Left renal pelvis (tissue), 4 donors: ENCODE measurements at regions not wholly inside any gene's neighbourhood (a gene's known extent, or its start where the extent isn't known, plus 50 kb on each side); places are given as distances from the start of the nearest gene placed in this dataset.

ENCODE experiments used
- DNase-seq, 4 donors: peaks; one replicate each; pipeline ENCODE4 v3.0.0-alpha.2; 2013; ENCODE audit warnings: low read depth in 4 of 4, low spot score in 3 of 4

DNA sequence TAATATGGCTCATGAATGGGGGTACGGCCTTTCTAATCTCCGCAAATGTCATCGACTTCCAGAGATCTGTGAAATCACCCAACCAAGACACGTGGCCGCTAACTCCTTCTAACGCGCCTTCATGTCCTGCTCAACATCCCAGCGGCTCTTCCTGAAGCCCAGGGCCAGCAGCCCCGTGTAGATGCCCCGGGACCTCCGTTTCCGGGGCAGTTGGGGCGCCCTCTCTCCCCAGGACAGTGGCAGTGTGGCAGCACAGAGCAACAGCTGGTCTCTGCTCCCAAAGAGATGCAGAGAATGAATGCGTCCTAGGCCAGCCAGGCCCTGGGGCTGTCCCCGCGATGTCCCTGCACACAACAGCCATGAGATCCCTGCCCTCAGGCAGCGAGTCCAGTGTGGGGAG is 153.5 kb downstream of the RBFOX3 start:
- no peak for DNase-seq

DNA sequence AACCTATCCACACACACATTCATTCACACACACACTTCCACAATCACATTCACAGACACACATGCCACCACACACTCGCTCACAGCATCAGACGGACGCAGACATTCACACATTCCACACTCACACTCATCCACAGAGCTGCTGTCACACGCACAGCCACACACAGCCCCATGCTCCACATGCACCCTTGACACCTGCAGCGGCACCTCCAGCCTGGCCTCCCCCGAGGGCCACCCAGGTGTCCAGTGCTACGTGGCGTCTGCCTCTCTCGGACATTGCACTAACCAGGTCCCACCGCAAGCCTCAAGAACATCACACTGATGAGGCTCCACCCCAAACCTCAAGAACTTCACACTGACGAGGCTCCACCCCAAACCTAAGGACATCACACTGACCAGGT is 155.2 kb downstream of the RBFOX3 start:
- DNase-seq, result no peak

GRCh38 chr17:79454826-79455225 is 156.0 kb downstream of the RBFOX3 start:
- no peak for DNase-seq

- no peak for DNase-seq
Observed at GRCh38 chr17:79453481-79453880, 157.4 kb downstream of the RBFOX3 start.

- no peak for DNase-seq
Observed at GRCh38 chr17:79452706-79453105, 158.1 kb downstream of the RBFOX3 start.

DNA sequence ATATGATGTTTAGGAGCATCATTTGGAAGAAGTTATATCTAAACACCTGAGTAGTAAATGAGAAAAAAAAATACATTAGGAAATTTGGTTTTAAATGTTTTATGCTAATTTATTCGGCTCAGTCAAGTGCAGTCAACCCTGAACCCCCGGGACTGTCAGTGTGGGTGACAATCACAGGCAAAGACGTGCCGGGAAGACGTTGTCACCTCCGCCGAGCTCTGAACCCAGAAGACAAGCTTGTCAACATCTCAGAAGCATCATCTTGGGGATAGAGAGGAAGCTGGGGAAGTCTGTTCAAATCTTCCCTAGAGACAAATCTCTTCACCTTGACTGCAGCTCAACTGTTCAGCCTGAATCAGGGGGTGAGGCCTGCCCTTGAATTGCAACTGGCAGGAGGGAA is 159.7 kb downstream of the RBFOX3 start:
- DNase-seq, result no peak

DNA sequence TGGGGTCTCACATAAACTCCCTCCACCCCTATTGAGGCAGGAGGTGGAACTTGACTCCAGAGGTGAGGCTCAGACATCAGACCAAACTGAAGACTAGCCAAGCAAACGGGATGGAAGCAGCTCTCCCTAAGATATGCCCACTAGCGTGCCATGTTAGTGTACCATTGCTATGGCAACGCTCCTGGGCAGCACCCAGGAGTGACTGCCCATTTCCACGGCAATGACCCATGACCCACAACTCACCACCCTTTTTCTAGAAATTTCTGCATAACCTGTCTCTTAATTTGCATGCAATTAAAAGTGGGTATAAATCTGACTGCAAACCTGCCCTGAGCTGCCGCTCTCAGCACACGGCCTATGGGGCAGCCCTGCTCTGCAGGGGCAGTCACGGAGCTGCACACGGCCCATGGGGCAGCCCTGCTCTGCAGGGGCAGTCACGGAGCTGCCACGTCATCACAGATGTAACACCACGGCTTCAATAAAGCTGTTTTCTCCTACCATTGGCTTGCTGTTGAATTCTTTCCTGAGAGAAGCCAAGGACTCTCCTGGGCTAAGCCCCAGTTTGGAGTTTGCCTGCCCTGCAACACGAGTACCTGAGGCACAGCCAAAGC is 164.3 kb downstream of the RBFOX3 start:
- DNase-seq, result no peak

DNA sequence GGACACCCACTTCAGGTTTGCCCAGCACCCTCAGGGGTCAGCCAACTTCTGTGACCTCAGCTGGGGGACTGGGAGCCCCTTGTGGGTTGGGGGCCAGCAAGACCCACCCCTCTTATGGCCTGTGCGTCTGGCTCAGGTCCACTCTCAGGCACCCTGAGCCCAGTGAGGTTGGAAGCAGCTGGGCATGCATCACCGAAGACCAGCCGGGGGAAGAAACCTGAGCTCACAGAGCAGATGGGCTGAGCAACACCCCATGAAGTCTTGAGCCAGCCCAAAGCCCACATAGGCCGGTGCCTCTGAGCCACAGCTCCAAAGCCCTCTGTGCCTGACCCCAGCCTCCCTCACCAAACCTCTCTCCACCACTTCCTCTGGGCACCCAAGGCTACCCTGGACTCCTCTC is 166.7 kb downstream of the RBFOX3 start:
- no peak for DNase-seq

DNA sequence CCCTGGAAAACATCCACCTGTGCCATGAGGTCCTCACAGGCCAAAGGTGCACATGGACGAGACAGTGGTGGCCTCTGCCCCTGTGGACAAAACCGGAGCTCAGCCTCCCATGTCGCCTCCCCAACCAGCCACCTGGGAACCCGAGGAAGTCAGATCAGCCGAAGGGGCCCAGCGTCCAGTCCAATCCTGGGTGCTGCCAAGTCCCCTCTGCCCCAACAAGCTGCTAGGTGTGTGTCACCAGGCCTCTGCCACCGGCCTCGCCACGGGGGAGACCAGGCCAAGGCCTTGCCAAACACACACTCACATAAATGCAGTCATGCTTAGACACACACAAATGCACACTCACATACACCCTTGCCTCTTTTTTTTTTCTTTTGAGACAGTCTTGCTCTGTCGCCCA is 167.8 kb downstream of the RBFOX3 start:
- DNase-seq, result no peak

GRCh38 chr17:79441356-79442160 is 169.3 kb downstream of the RBFOX3 start:
- DNase-seq, result no peak

DNA sequence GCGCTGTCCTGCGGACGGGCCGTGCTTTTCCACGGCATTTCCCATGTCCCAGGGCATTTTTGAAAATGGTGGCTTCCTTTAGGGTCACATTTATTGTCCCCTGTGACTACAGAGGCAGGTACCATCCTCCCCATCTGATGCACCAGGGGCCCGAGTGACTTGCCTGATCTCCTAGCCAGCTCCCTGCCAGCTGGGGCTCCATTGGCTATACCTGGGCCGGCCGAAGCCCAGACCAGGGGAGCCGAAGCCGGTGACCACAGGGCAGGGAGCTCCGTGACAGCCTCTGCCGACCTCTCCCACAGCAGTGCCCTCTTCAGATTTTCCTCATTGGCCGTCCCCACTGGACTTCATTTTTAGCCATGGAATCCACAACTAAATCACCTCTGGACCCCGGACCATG is 170.6 kb downstream of the RBFOX3 start:
- no peak for DNase-seq

GRCh38 chr17:79439493-79439892 is 171.4 kb downstream of the RBFOX3 start:
- DNase-seq, result no peak

DNA sequence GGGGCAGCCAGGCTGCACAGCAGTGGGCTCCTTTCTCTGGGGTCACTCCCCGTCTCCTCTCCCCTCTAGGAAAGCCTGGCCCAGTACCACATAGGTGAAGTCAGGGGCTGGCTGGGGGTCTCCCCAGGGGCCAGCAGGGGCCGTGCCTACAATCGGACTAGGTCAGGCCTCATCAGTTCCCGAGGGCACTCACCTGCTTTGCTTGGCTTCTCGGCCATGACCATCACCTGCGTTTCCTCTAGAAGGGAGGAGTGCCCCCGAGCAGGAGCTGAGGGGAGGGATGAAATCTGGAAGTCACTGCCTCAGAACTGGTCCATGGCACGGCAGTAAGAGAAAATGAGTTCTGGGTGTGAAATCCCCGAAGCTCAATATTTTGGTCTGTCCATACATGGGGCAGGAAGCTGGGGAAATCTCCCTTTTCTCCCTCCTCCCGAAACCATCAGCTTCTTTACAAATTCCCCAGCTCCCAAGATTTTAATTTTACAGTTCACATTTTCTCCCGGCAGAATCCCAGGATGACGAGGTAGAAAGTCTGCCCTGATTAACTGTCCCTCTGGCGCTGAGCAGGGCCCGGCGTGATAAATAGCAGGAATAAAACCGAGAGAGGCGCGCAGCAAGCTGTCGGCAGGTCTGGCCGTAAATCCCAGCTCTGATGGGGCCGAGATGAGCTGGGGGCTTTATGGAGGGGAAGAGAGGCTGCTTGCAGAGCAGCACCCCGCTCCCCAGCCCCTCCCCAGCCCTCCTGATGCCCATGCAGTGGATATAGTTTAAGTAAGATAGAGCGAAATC is 172.1 kb downstream of the RBFOX3 start:
- DNase-seq, result no peak

DNA sequence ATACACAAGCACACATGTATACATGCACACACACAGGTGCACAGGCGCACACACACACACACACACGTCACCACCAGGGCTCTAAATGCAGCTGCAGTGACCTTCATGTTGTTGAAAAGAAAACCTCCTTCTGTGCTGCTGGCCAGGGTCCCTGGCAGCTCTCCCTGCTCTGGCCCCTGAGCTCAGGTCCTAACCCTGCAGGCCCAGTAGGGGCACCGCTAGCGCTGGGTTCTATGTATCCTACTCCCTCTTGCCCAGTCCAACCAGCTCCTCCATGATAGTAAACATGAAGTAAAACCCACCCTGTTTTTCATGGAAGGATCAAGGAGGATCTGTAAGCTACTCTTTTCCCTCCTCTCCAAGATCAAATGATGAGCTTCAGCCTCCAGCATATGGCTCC is 172.8 kb downstream of the RBFOX3 start:
- DNase-seq, result no peak

- DNase-seq, result no peak
Observed at GRCh38 chr17:79437081-79437480, 173.8 kb downstream of the RBFOX3 start.

- DNase-seq, result no peak
Observed at GRCh38 chr17:79435962-79436361, 174.9 kb downstream of the RBFOX3 start.

DNA sequence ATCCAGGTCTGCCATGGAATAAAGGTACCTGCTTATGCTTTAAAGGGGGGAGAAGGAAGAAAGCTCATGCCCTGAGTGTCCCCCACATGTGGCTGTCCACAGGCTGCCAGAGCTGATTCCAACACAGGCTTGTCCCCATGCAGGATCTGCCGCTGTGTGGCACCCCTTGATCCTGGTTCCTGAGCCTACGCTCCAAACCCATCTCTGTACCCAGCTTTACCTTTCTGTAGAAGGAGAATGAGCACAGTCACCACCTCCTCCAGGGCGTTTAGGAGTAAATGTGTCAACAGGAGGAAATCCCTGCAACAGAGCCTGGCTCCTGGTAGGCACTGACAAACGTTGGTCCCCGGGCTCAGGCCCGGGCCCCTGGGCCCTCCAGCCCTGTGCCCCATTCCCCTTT is 175.6 kb downstream of the RBFOX3 start:
- no peak for DNase-seq

GRCh38 chr17:79434215-79434614 is 176.6 kb downstream of the RBFOX3 start:
- no peak for DNase-seq

DNA sequence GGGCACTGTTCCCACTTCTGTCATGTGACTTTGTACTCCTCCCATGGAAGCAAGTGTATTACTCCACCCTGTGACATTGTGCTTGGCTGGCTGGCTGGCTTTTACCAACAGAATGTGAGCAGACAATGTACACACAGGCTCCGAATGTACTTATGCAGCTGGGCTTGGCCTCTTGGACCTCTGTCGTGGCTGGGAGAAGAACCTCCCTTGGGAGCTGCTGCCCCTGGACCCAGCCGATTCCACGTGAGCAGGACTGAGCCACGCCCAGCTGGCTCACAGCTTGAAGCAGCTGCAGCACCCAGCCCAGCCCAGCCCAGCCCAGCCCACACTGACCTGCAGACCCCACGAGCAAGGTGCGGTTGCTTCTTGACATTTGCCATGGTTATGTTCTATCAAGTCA is 177.5 kb downstream of the RBFOX3 start:
- DNase-seq, result no peak

- DNase-seq, result no peak
Observed at GRCh38 chr17:79431175-79431574, 179.7 kb downstream of the RBFOX3 start.

DNA sequence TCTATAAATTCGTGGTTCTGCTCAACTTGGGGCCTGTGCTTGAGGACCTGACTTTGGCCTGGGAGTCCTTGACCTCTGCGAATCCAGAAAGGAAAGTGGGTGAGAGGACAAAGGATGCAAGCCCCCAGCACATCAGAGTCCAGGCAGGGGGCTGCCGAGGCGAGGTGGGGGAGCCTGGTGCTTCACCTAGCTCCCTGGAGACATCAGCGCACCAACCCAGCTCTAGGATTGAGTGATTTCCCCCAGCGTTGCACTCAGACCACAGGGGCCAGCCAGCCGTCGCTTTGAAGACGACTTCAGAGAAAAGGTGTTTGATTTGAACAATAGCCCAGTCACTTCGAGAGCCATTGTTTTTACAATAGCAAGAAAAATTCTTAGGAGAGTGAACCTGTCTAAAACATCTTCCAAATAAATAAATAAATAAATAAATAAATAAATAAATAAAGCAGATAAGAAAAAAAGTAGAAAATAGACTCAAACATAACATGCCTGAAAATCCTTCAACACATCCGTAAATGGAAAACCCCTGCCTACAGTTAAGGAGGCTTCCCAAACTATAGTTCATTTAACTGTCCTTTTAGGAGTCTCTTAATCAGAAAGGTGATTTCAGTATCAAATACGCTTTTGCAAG is 180.9 kb downstream of the RBFOX3 start:
- DNase-seq, result no peak
